T-cell (primary cell): ENCODE measurements at regions not wholly inside any gene's neighbourhood (a gene's known extent, or its start where the extent isn't known, plus 50 kb on each side); places are given as distances from the start of the nearest gene placed in this dataset.

ENCODE experiments used
- ATAC-seq, 4 experiments: fragments of 200-7000 bp in 3 of 4; fragments of 150-1000 bp in 1 of 4; cut with Tn5 transposase; replicated peaks in 1 of 4; 1 replicate in 3 of 4; 2 replicates in 1 of 4; pipeline ENCODE4 v1.10.0; 2021; ENCODE audit warnings: moderate library complexity in 3 of 4, mild to moderate bottlenecking in 2 of 4, moderate number of reproducible peaks in 1 of 4
- CTCF ChIA-PET, 2 donors: fragments of 300-600 bp; sonication (Branson Sonifier 250); formaldehyde crosslinking; loops; one replicate each; lab custom pipeline; 2022; ENCODE audit warnings: antibody characterized with exemption in 2 of 2; lab: Charles Lee
- POLR2A ChIA-PET, 2 donors: fragments of 300-600 bp; sonication (Branson Sonifier 250); formaldehyde crosslinking; loops; one replicate each; lab custom pipeline; 2022; ENCODE audit warnings: antibody characterized with exemption in 2 of 2; lab: Charles Lee
- DNase-seq, 35 experiments: peaks; one replicate each; pipeline versions ENCODE4 v3.0.0 to v3.0.0-alpha.2; 2013 to 2023
- H3K27ac ChIP-seq: one replicate; pipeline ENCODE4 v1.5.1; 2013; ENCODE audit warnings: low read length
- H3K27me3 ChIP-seq, 2 experiments: replicated peaks in 1 of 2; 1 replicate in 1 of 2; 2 replicates in 1 of 2; pipeline versions ENCODE4 v1.6.1 to v1.7.0; 2013; ENCODE audit warnings: low read length in 1 of 2, mixed read lengths in 1 of 2; ENCODE audit not compliant: control insufficient read depth in 2 of 2, insufficient read depth in 2 of 2; ENCODE audit errors: extremely low read depth in 1 of 2
- H3K36me3 ChIP-seq, 2 donors: 1 replicate in 1 of 2; 2 replicates in 1 of 2; pipeline versions ENCODE4 v1.6.1 to v1.7.0; 2013; ENCODE audit warnings: low read length in 1 of 2; ENCODE audit not compliant: control insufficient read depth in 2 of 2, insufficient read depth in 1 of 2; ENCODE audit errors: extremely low read depth in 1 of 2
- H3K4me1 ChIP-seq, 2 experiments: 1 replicate in 1 of 2; 2 replicates in 1 of 2; pipeline versions ENCODE4 v1.6.1 to v1.7.0; 2013; ENCODE audit warnings: low read length in 2 of 2, mixed read lengths in 1 of 2; ENCODE audit not compliant: insufficient read depth in 2 of 2, control insufficient read depth in 1 of 2; ENCODE audit errors: extremely low read depth in 1 of 2
- H3K4me3 ChIP-seq, 2 donors: 1 replicate in 1 of 2; 2 replicates in 1 of 2; pipeline versions ENCODE4 v1.5.1 to v1.7.0; 2013; ENCODE audit warnings: mild to moderate bottlenecking in 2 of 2, low read length in 1 of 2, moderate library complexity in 1 of 2; ENCODE audit not compliant: control insufficient read depth in 1 of 2; ENCODE audit errors: extremely low read depth in 1 of 2
- H3K9me3 ChIP-seq: 2 replicates; pipeline ENCODE4 v1.7.0; 2013
- H3K27ac Mint-ChIP-seq, 2 donors: one replicate each; pipeline ENCODE4 v1.8.0; 2020 to 2021; ENCODE audit warnings: mild to moderate bottlenecking in 2 of 2, mixed read lengths in 2 of 2
- H3K27me3 Mint-ChIP-seq, 2 donors: one replicate each; pipeline ENCODE4 v1.8.0; 2021 to 2022; ENCODE audit warnings: mixed read lengths in 2 of 2
- H3K36me3 Mint-ChIP-seq: one replicate; pipeline ENCODE4 v1.8.0; 2021; ENCODE audit warnings: mixed read lengths
- H3K4me1 Mint-ChIP-seq, 3 donors: one replicate each; pipeline ENCODE4 v1.8.0; 2020 to 2022; ENCODE audit warnings: mixed read lengths in 3 of 3, mild to moderate bottlenecking in 1 of 3
- H3K4me3 Mint-ChIP-seq, 3 donors: one replicate each; pipeline ENCODE4 v1.8.0; 2020 to 2022; ENCODE audit warnings: mild to moderate bottlenecking in 3 of 3, mixed read lengths in 3 of 3, moderate library complexity in 3 of 3
- H3K9me3 Mint-ChIP-seq, 3 donors: one replicate each; pipeline ENCODE4 v1.8.0; 2020 to 2022; ENCODE audit warnings: mixed read lengths in 3 of 3
- WGBS: methylation state at CpG from one replicate; pipeline ENCODE4 v1.1.5; 2013; ENCODE audit warnings: missing lambda C conversion rate; ENCODE audit not compliant: insufficient coverage; 5-methylcytosine and 5-hydroxymethylcytosine counted together

DNA sequence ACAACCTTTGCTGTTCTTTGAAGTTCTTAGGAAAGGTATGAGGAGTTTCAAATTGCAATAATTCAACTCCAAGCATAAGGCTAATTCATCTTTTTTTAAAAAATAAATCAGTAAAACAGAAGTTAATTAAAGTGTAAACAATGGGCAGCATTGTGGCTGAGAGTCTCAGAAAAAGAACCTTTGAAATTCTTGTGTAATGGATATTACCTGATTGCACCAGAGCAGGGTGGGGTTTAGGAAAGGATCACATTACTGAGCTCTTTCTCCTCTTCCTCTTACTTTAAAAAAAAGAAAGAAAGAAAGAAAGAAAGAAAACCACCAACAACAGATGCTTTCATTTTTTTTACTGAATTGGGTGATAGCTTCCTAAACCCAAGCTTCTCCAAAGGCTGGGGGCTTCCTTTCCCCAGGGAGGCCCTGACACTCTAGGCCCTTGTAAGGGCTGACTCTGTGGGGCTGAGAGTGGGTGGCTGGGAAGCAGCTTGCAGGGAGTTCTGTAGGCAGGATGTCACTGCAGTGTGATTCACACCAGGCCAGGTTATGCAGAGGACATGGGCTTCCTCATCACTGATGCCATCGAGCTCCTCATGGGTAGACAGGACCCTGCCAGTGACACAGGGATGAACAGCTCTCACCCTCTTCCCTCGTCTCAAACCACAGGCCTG, 564.5 kb downstream of the FGF9 start:
- peaks cover 0 to under 1% of the 10 kb centered on the region in 2 experiments for H3K27me3 ChIP-seq
- H3K4me3 ChIP-seq: no peak overlapping the region
- H3K9me3 ChIP-seq: no peaks in the 10 kb centered on the region
- H3K36me3 ChIP-seq: no peaks in the 10 kb centered on the region
- WGBS: no CpG with 5 or more reads among the region's 2 CpGs
- POLR2A ChIA-PET: no interaction called here
- Mint-ChIP-seq H3K27ac (peak overlapping the region in 1 of 2 donors; percentile 62), H3K4me3 (no peak overlapping the region), H3K27me3 (peaks cover 0 to 3% of the 10 kb centered on the region in 2 donors), H3K9me3 (peaks cover 0 to 3% (median 0%) of the 10 kb centered on the region in 3 donors), H3K36me3 (no peaks in the 10 kb centered on the region), H3K4me1 (peaks cover 16 to 17% (median 16%) of the 10 kb centered on the region in 3 donors)
- ATAC-seq (peak in 3 of 4 experiments; percentile 47 to 83 (median 76)), DNase-seq (peak in 3 of 35 experiments; percentile 1 to 8 (median 5))
- peaks cover 0 to 7% of the 10 kb centered on the region in 2 experiments for H3K4me1 ChIP-seq
- H3K27ac ChIP-seq: no peak overlapping the region
- CTCF ChIA-PET: interaction anchor here in 1 of 2 donors (0.6 to 1.1 kb wide), 2 partner anchors 9 to 25 kb away, joined by 3 to 5 read pairs; no protein-coding TSS in a partner anchor

DNA sequence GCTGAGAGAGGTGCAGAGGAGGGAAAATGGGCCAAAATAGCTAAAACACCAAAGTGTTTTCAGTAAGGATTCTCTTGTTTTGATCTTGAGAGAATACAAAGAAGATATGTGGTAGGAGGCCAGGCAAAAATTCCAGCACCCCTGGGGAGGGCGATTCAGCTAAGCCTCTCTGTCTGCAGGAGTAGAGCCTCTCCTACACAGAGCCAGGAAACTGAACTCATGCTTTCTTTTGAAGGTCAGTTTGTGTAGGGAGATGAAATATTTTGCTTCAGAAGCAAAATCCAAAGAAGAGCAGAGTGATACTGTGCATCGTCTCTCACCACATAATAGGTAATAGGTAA, 565.0 kb downstream of the FGF9 start:
- H3K27ac ChIP-seq: no peak overlapping the region
- Mint-ChIP-seq H3K27me3 (peaks cover 0 to 3% of the 10 kb centered on the region in 2 donors), H3K36me3 (no peaks in the 10 kb centered on the region), H3K27ac (peak overlapping the region in 1 of 2 donors; percentile 62), H3K9me3 (peaks cover 0 to 3% (median 0%) of the 10 kb centered on the region in 3 donors), H3K4me1 (peaks cover 15 to 17% (median 16%) of the 10 kb centered on the region in 3 donors), H3K4me3 (no peak overlapping the region)
- no peaks in the 10 kb centered on the region for H3K36me3 ChIP-seq
- ChIA-PET CTCF (interaction anchor here in 1 of 2 donors (0.6 to 1.1 kb wide), 2 partner anchors 25 to 164 kb away, joined by 3 to 5 read pairs; no protein-coding TSS in a partner anchor), POLR2A (no interaction called here)
- WGBS: no CpG with 5 or more reads among the region's 2 CpGs
- no peak overlapping the region for H3K4me3 ChIP-seq
- peak in 1 of 4 experiments; percentile 26 for ATAC-seq
- no peaks in the 10 kb centered on the region for H3K9me3 ChIP-seq
- H3K27me3 ChIP-seq: peaks cover 0 to 3% of the 10 kb centered on the region in 2 experiments
- H3K4me1 ChIP-seq: peaks cover 0 to 7% of the 10 kb centered on the region in 2 experiments
- no peak for DNase-seq

DNA sequence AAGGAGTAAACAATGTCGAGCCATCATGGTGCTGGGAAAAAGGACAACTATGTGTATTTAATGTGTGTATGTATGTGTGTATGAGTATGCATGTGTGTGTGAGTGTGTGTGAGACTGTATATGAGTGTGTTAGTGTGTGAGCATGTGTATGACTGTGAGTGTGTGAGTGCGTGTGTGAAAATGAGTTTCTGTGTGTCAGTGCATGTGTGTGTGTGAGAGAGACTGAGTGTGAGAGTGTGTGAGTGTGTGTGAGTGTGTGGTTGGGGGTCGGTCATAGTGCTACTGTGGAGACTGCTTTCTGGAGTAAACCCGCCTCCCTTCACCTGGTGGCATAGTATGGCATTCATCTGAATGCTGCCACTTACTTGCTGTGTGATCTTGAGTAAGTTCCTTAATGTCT, 567.4 kb downstream of the FGF9 start:
- H3K36me3 ChIP-seq: no peaks in the 10 kb centered on the region
- WGBS: 90% methylated on average over 2 of the region's 4 CpGs
- no peak for ATAC-seq
- Mint-ChIP-seq H3K36me3 (no peaks in the 10 kb centered on the region), H3K27ac (no peak overlapping the region), H3K27me3 (peaks cover 0 to 3% of the 10 kb centered on the region in 2 donors), H3K4me3 (no peak overlapping the region), H3K9me3 (no peaks in the 10 kb centered on the region), H3K4me1 (peaks cover 9 to 13% (median 13%) of the 10 kb centered on the region in 3 donors)
- no peak overlapping the region for H3K4me3 ChIP-seq
- H3K9me3 ChIP-seq: no peaks in the 10 kb centered on the region
- ChIA-PET CTCF (interaction anchor here in 1 of 2 donors (0.5 kb wide), 1 partner anchor 636 kb away, joined by 3 read pairs; no protein-coding TSS in a partner anchor), POLR2A (interaction anchor here in 1 of 2 donors (0.6 kb wide), 1 partner anchor 297 kb away, joined by 5 read pairs; no protein-coding TSS in a partner anchor)
- peaks cover 0 to 7% of the 10 kb centered on the region in 2 experiments for H3K4me1 ChIP-seq
- H3K27ac ChIP-seq: no peak overlapping the region
- DNase-seq: no peak
- peaks cover 0 to 3% of the 10 kb centered on the region in 2 experiments for H3K27me3 ChIP-seq

DNA sequence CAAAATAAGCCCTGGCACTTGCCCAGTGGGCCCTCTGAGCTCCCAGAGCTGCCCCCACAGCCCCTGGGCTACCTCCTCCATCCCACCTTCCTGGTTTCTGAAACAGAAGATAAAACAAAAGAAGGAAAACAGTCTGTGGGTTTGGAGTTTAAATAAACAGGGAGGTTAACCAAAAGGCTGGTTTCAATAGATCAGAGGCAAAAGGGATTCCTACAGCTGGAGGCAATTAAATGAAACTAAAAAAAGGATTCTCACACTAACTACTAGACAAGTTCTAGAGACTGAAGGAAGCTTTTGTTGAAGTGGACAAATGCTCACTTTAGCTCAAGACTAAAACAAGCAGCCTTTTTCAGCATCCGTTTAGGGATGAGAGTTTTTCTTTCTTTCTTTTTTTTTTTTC, 569.8 kb downstream of the FGF9 start:
- Mint-ChIP-seq H3K36me3 (no peaks in the 10 kb centered on the region), H3K27me3 (peaks cover 0 to 3% of the 10 kb centered on the region in 2 donors), H3K4me1 (peaks cover 3 to 11% (median 4%) of the 10 kb centered on the region in 3 donors), H3K9me3 (no peaks in the 10 kb centered on the region), H3K27ac (no peak overlapping the region), H3K4me3 (no peak overlapping the region)
- Histone ChIP-seq H3K27ac (no peak overlapping the region), H3K9me3 (no peaks in the 10 kb centered on the region), H3K27me3 (peaks cover 0 to 3% of the 10 kb centered on the region in 2 experiments), H3K4me3 (no peak overlapping the region), H3K36me3 (no peaks in the 10 kb centered on the region), H3K4me1 (peaks cover 0 to 4% of the 10 kb centered on the region in 2 experiments)
- POLR2A ChIA-PET: no interaction called here
- no peak for DNase-seq
- no CpG with 5 or more reads among the region's 1 CpG for WGBS
- CTCF ChIA-PET: interaction anchor here in 1 of 2 donors (0.7 kb wide), 1 partner anchor 1904 kb away, joined by 4 read pairs; no protein-coding TSS in a partner anchor
- ATAC-seq: no peak

DNA sequence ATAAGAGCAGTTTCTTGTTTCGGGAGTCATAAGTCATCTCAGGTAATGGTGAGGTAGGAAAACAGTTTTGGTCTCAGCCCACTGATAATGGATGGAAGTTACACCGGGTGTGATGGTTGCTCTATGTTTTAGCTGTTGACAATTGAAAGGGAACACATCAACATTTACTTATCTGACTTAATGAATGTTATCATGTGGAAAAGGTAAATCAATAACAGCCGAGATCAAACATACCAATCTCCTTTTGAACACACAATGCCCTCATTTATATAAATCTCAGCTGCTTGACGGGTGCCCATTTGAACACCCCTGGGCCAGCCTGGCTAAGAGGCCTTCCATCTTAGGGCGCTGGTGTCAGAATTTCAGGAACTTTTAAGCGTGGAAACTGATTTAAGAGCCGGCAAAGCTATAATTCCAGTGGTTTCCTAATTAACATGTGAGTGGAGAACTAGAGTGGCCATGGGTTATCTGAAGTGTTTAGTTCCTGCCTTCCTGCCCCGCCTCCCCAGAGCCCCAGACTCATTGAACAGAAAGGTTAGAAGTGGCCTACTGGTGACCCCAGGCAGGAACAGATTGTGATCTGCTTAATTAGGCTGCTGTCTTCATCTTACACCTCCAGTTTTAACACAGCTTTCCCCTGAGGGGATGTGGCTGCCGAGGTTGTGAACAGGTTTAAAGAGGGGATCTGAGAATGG, 572.7 kb downstream of the FGF9 start:
- no peak overlapping the region for H3K27ac ChIP-seq
- ChIA-PET CTCF (interaction anchor here in 1 of 2 donors (0.7 kb wide), 1 partner anchor 8 kb away, joined by 3 read pairs; no protein-coding TSS in a partner anchor), POLR2A (no interaction called here)
- no peaks in the 10 kb centered on the region for H3K4me1 ChIP-seq
- peaks cover 0 to 14% (median 1%) of the 10 kb centered on the region in 3 donors for H3K4me1 Mint-ChIP-seq
- H3K4me3 ChIP-seq: no peak overlapping the region
- H3K27me3 Mint-ChIP-seq: peaks cover 0 to 3% of the 10 kb centered on the region in 2 donors
- no peaks in the 10 kb centered on the region for H3K36me3 Mint-ChIP-seq
- peaks cover 0 to 3% of the 10 kb centered on the region in 2 experiments for H3K27me3 ChIP-seq
- H3K36me3 ChIP-seq: no peaks in the 10 kb centered on the region
- 66% methylated on average over 4 of the region's 9 CpGs for WGBS
- ATAC-seq (no peak), DNase-seq (no peak)
- H3K9me3 ChIP-seq: no peaks in the 10 kb centered on the region
- no peak overlapping the region for H3K27ac Mint-ChIP-seq
- H3K9me3 Mint-ChIP-seq: no peaks in the 10 kb centered on the region
- no peak overlapping the region for H3K4me3 Mint-ChIP-seq

DNA sequence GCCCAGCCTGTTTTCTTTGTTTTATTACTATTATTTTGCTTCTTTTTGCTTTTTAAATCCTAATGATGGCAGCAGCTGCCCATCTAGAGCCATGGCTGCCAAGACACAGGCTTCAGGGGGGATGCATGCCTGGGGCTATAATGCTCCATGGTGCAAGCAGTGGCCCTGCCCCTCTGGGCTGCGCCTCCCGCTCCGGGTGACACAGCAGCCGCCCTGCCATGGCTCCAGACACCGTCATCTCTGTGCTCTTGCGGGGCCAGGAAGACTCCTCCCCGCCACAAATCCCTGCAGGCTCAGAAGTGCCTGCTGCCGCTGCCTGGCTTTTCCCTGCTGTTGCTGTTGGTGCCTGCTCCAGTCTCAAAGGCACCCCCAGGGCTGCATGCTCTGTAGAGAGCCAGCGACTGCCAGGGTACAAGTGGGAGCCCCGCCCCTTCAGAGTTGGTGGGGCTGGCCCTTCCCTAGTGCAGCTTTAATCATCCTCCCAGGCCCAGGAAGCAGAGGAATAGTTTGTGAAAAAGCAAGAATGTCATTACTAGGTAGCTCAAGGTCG, 581.5 kb downstream of the FGF9 start:
- no peaks in the 10 kb centered on the region for H3K4me1 ChIP-seq
- ATAC-seq (no peak), DNase-seq (no peak)
- no peaks in the 10 kb centered on the region for H3K36me3 ChIP-seq
- H3K4me3 ChIP-seq: no peak overlapping the region
- H3K27me3 Mint-ChIP-seq: no peaks in the 10 kb centered on the region
- no peaks in the 10 kb centered on the region for H3K9me3 ChIP-seq
- no peaks in the 10 kb centered on the region for H3K9me3 Mint-ChIP-seq
- H3K4me1 Mint-ChIP-seq: peaks cover 0 to 7% (median 0%) of the 10 kb centered on the region in 3 donors
- H3K36me3 Mint-ChIP-seq: no peaks in the 10 kb centered on the region
- 88% methylated on average over 11 of the region's 11 CpGs for WGBS
- H3K27me3 ChIP-seq: peaks cover 0 to 10% of the 10 kb centered on the region in 2 experiments
- H3K27ac ChIP-seq: no peak overlapping the region
- ChIA-PET CTCF (no interaction called here), POLR2A (interaction anchor here in 1 of 2 donors (0.6 kb wide), 1 partner anchor 13 kb away, joined by 4 read pairs; no protein-coding TSS in a partner anchor)
- no peak overlapping the region for H3K27ac Mint-ChIP-seq
- no peak overlapping the region for H3K4me3 Mint-ChIP-seq
